ENCODE measurements at regions not wholly inside any gene's neighbourhood (a gene's known extent, or its start where the extent isn't known, plus 50 kb on each side); places are given as distances from the start of the nearest gene placed in this dataset.

DNA sequence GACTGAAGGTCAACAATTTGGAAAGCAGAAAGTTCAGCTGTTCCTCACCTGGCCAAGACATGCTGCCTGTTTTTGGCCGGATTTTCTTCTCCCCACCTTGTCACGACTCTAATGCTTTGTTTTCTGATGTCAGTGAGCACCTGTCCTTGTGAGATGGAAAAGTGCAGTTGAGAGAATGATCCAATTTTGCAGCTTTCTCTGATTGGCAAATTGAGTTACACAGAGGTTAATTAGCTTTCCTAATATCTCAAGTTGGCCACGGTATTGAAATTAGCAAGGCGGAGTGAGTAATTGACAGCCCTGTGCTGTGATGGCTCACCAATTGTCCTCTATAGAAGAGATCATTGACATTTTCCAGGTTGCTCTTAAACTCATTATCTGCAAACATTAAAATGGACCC, 126.8 kb upstream of the VCX3A start:
- H3K79me2 ChIP-seq (ENCODE audit: control insufficient read depth, insufficient read depth, low read length), result no peaks in the 10 kb centered on the region
- H3K36me3 ChIP-seq (ENCODE audit: control insufficient read depth in 2 of 2, extremely low read depth in 1 of 2, insufficient read depth in 2 of 2, low read length in 2 of 2), result no peaks in the 10 kb centered on the region
- no peak overlapping the region for H3K4me2 ChIP-seq (ENCODE audit: control insufficient read depth, extremely low read depth, insufficient read depth, low read depth, low read length)
- H2AFZ ChIP-seq (ENCODE audit: control insufficient read depth, low read length), result no peak overlapping the region
- TF ChIP-seq, protein P1, sequence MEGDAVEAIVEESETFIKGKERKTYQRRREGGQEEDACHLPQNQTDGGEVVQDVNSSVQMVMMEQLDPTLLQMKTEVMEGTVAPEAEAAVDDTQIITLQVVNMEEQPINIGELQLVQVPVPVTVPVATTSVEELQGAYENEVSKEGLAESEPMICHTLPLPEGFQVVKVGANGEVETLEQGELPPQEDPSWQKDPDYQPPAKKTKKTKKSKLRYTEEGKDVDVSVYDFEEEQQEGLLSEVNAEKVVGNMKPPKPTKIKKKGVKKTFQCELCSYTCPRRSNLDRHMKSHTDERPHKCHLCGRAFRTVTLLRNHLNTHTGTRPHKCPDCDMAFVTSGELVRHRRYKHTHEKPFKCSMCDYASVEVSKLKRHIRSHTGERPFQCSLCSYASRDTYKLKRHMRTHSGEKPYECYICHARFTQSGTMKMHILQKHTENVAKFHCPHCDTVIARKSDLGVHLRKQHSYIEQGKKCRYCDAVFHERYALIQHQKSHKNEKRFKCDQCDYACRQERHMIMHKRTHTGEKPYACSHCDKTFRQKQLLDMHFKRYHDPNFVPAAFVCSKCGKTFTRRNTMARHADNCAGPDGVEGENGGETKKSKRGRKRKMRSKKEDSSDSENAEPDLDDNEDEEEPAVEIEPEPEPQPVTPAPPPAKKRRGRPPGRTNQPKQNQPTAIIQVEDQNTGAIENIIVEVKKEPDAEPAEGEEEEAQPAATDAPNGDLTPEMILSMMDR (optimal IDR thresholded peaks at IDR 0.05 in 1 of 3, IDR thresholded peaks at IDR 0.05 in 1 of 3, conservative IDR thresholded peaks at IDR 0.05 in 1 of 3; ENCODE audit: extremely low read depth in 1 of 3, insufficient read depth in 2 of 3, low read length in 3 of 3), result no peak
- TF ChIP-seq EZH2 (IDR thresholded peaks at IDR 0.05; ENCODE audit: low read length), result no peak
- H3K9me3 ChIP-seq (ENCODE audit: control insufficient read depth, low read depth, low read length), result no peaks in the 10 kb centered on the region
- no peaks in the 10 kb centered on the region for H3K27me3 ChIP-seq (ENCODE audit: control insufficient read depth, extremely low read depth, insufficient read depth, low read length)
- DNase-seq (ENCODE audit: low read depth, low spot score) (no peak), FAIRE-seq (no peak)
- dilution Hi-C loops (cut with MboI; ENCODE audit: extremely low pct_ligation_motif_present, low sequenced_read_pairs), result no loop called here
- peaks cover 17% of the 10 kb centered on the region for H3K4me1 ChIP-seq (ENCODE audit: control insufficient read depth, extremely low read depth, insufficient read depth, low read length)
- H3K27ac ChIP-seq (ENCODE audit: control insufficient read depth, insufficient read depth, low read length), result no peak overlapping the region
- no peaks in the 10 kb centered on the region for H3K9me1 ChIP-seq (ENCODE audit: control insufficient read depth, extremely low read depth, insufficient read depth, low read length)
- H4K20me1 ChIP-seq (ENCODE audit: control insufficient read depth, extremely low read depth, insufficient read depth, low read length), result no peaks in the 10 kb centered on the region
- no peak overlapping the region for H3K9ac ChIP-seq (ENCODE audit: control insufficient read depth, extremely low read depth, insufficient read depth, low read length)
- no peak overlapping the region for H3K4me3 ChIP-seq (ENCODE audit: control insufficient read depth in 2 of 3, extremely low read depth in 1 of 3, insufficient read depth in 2 of 3, low read depth in 1 of 3, low read length in 3 of 3)

DNA sequence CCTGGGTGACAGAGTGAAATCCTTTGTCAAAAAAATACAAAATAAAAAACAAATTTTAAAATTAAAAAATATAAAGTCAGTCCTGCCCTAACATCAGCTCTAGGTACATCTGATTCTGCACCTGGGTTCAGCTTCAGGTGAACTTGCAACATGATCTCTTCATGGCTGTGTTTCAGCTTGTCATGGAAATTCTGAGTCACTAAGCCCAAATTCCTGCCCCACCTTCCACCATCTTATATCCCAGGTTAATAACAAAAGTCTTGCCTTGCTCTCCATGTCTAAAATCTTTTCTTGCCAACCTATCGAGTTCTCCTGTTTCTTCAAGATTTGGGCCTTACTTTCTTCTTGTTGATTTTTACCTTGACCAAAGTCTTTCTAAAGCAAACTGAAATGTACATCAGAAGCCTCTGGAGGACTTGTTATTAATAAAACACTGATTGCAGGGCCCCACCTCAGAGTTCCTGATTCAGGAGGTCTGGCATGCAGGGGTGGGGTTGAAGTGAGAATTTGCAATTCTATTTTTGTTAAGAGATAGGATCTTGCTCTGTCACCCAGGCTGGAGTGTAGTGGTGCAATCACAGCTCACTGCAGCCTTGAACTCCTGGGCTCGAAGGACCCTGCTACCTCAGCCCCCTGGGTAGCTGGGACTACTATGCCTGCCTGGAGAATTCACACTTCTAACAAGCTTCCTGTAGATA, 125.8 kb upstream of the VCX3A start:
- FAIRE-seq, result peak; percentile 36
- dilution Hi-C loops (cut with MboI; ENCODE audit: extremely low pct_ligation_motif_present, low sequenced_read_pairs), result no loop called here
- DNase-seq (ENCODE audit: low read depth, low spot score), result peak; percentile 76

More for the DNA sequence above, 125.8 kb upstream of the VCX3A start:
- Histone ChIP-seq H3K79me2 (ENCODE audit: control insufficient read depth, insufficient read depth, low read length) (no peaks in the 10 kb centered on the region), H3K27ac (ENCODE audit: control insufficient read depth, insufficient read depth, low read length) (peak overlapping the region; percentile 65), H3K9me1 (ENCODE audit: control insufficient read depth, extremely low read depth, insufficient read depth, low read length) (no peaks in the 10 kb centered on the region), H3K36me3 (ENCODE audit: control insufficient read depth in 2 of 2, extremely low read depth in 1 of 2, insufficient read depth in 2 of 2, low read length in 2 of 2) (no peaks in the 10 kb centered on the region), H3K27me3 (ENCODE audit: control insufficient read depth, extremely low read depth, insufficient read depth, low read length) (no peaks in the 10 kb centered on the region), H3K4me1 (ENCODE audit: control insufficient read depth, extremely low read depth, insufficient read depth, low read length) (peaks cover 12% of the 10 kb centered on the region), H4K20me1 (ENCODE audit: control insufficient read depth, extremely low read depth, insufficient read depth, low read length) (no peaks in the 10 kb centered on the region), H3K9ac (ENCODE audit: control insufficient read depth, extremely low read depth, insufficient read depth, low read length) (peak overlapping the region; percentile 11), H3K9me3 (ENCODE audit: control insufficient read depth, low read depth, low read length) (no peaks in the 10 kb centered on the region), H2AFZ (ENCODE audit: control insufficient read depth, low read length) (peak overlapping the region; percentile 31), H3K4me3 (ENCODE audit: control insufficient read depth in 2 of 3, extremely low read depth in 1 of 3, insufficient read depth in 2 of 3, low read depth in 1 of 3, low read length in 3 of 3) (no peak overlapping the region), H3K4me2 (ENCODE audit: control insufficient read depth, extremely low read depth, insufficient read depth, low read depth, low read length) (peak overlapping the region; percentile 56)
- TF ChIP-seq, protein P1 (optimal IDR thresholded peaks at IDR 0.05 in 1 of 3, IDR thresholded peaks at IDR 0.05 in 1 of 3, conservative IDR thresholded peaks at IDR 0.05 in 1 of 3; ENCODE audit: extremely low read depth in 1 of 3, insufficient read depth in 2 of 3, low read length in 3 of 3), result no peak
- TF ChIP-seq EZH2 (IDR thresholded peaks at IDR 0.05; ENCODE audit: low read length), result no peak

All from keratinocyte (primary cell).